Karpas-422 (cell line): ENCODE measurements at regions not wholly inside any gene's neighbourhood (a gene's known extent, or its start where the extent isn't known, plus 50 kb on each side); places are given as distances from the start of the nearest gene placed in this dataset.

ENCODE experiments used
- DNase-seq: peaks from one replicate; pipeline ENCODE4 v3.0.0-alpha.2; 2015
- H2AFZ ChIP-seq: fragments of 200-600 bp; sonication (generic); 2 replicates; pipeline ENCODE4 v1.6.1; 2014; ENCODE audit warnings: antibody characterized with exemption, low read length, mixed read lengths
- H3K27ac ChIP-seq: fragments of 200-600 bp; sonication (generic); 2 replicates; pipeline ENCODE4 v1.5.1; 2014; ENCODE audit warnings: mild to moderate bottlenecking, low read length, moderate library complexity
- H3K27me3 ChIP-seq: fragments of 200-600 bp; sonication (generic); 2 replicates; pipeline ENCODE4 v1.6.1; 2014; ENCODE audit warnings: low read length, mixed read lengths
- H3K36me3 ChIP-seq: fragments of 200-600 bp; sonication (generic); 2 replicates; pipeline ENCODE4 v1.6.1; 2014; ENCODE audit warnings: low read length, mixed read lengths; ENCODE audit not compliant: insufficient read depth
- H3K4me1 ChIP-seq: fragments of 200-600 bp; sonication (generic); 2 replicates; pipeline ENCODE4 v1.6.1; 2014; ENCODE audit warnings: mild to moderate bottlenecking, low read length, mixed read lengths
- H3K4me2 ChIP-seq: fragments of 200-600 bp; sonication (generic); 2 replicates; pipeline ENCODE4 v1.6.1; 2014; ENCODE audit warnings: low read length, low read depth, mild to moderate bottlenecking; ENCODE audit not compliant: poor library complexity, severe bottlenecking
- H3K4me3 ChIP-seq: fragments of 200-600 bp; sonication (generic); 2 replicates; pipeline ENCODE4 v1.5.1; 2014; ENCODE audit warnings: mild to moderate bottlenecking, antibody characterized with exemption, low read length, mixed read lengths
- H3K79me2 ChIP-seq: fragments of 200-600 bp; sonication (generic); 2 replicates; pipeline ENCODE4 v1.6.1; 2014; ENCODE audit warnings: mild to moderate bottlenecking, low read length, mixed read lengths
- H3K9ac ChIP-seq: fragments of 200-600 bp; sonication (generic); 2 replicates; pipeline ENCODE4 v1.6.0; 2014; ENCODE audit warnings: low read length
- H3K9me2 ChIP-seq: fragments of 200-600 bp; sonication (generic), shearing (Covaris generic); replicated peaks from 2 replicates; pipeline ENCODE4 v1.6.0; 2014; ENCODE audit warnings: mild to moderate bottlenecking, low read length, moderate library complexity; ENCODE audit not compliant: insufficient read depth
- H3K9me3 ChIP-seq: fragments of 300-700, 200-600 bp; sonication (generic); 2 replicates; pipeline ENCODE4 v1.6.1; 2014; ENCODE audit warnings: low read length, mixed read lengths
- H4K20me1 ChIP-seq: fragments of 200-600 bp; sonication (generic); 2 replicates; pipeline ENCODE4 v1.6.1; 2014; ENCODE audit warnings: mild to moderate bottlenecking, antibody characterized with exemption, low read length, low read depth; ENCODE audit not compliant: insufficient read depth

- H3K27ac ChIP-seq: no peak overlapping the region
- no peaks in the 10 kb centered on the region for H3K4me1 ChIP-seq
- no peaks in the 10 kb centered on the region for H3K27me3 ChIP-seq
- H3K36me3 ChIP-seq: no peaks in the 10 kb centered on the region
- no peaks in the 10 kb centered on the region for H3K79me2 ChIP-seq
- H3K9ac ChIP-seq: no peak overlapping the region
- peaks cover 5% of the 10 kb centered on the region; the same call in 1 of the 2 replicates for H3K9me3 ChIP-seq
- DNase-seq: no peak
- no peak overlapping the region for H3K4me2 ChIP-seq
- H3K4me3 ChIP-seq: no peak overlapping the region
- no peaks in the 10 kb centered on the region for H3K9me2 ChIP-seq
- no peaks in the 10 kb centered on the region for H4K20me1 ChIP-seq
- no peak overlapping the region for H2AFZ ChIP-seq
These were observed 1188.6 kb upstream of the TENM4 start for GRCh38 chr11:80629466-80629865.

GRCh38 chr11:80627364-80627763 lies 1186.5 kb upstream of the TENM4 start:
- H3K9ac ChIP-seq: no peak overlapping the region
- H3K27ac ChIP-seq: no peak overlapping the region
- no peaks in the 10 kb centered on the region for H3K36me3 ChIP-seq
- no peaks in the 10 kb centered on the region for H3K27me3 ChIP-seq
- no peaks in the 10 kb centered on the region for H3K4me1 ChIP-seq
- no peaks in the 10 kb centered on the region for H3K79me2 ChIP-seq
- H4K20me1 ChIP-seq: no peaks in the 10 kb centered on the region
- H2AFZ ChIP-seq: no peak overlapping the region
- no peak overlapping the region for H3K4me2 ChIP-seq
- DNase-seq: no peak
- H3K4me3 ChIP-seq: no peak overlapping the region
- H3K9me2 ChIP-seq: no peaks in the 10 kb centered on the region
- H3K9me3 ChIP-seq: peaks cover 5% of the 10 kb centered on the region; the same call in 1 of the 2 replicates

- no peaks in the 10 kb centered on the region for H3K9me2 ChIP-seq
These were observed 1185.9 kb upstream of the TENM4 start for GRCh38 chr11:80626721-80627120.

DNA sequence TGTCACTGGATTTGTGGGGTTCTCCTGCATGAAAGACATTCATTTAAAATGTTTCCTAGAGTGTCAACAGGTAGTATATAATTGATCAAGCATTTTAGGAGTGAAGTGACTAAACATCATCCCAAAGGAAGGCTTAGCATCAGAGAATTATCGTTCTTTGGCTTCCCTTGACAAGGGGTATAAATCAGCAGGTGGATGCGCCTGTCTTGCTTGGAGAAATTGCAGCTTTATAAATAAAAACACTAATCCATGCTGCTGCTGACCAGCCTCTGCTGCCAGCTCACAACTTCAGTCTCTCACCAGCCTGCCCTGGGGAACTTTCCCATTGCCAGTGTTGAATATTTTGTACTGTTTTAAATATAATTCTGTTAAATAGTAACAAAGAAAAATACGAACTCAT lies 1184.7 kb upstream of the TENM4 start:
- H3K36me3 ChIP-seq: no peaks in the 10 kb centered on the region
- H3K9ac ChIP-seq: no peak overlapping the region
- H3K27ac ChIP-seq: no peak overlapping the region
- H3K4me1 ChIP-seq: no peaks in the 10 kb centered on the region
- H3K9me2 ChIP-seq: no peaks in the 10 kb centered on the region
- no peak overlapping the region for H2AFZ ChIP-seq
- no peak overlapping the region for H3K4me2 ChIP-seq
- no peaks in the 10 kb centered on the region for H3K79me2 ChIP-seq
- H3K4me3 ChIP-seq: no peak overlapping the region
- DNase-seq: no peak
- H4K20me1 ChIP-seq: no peaks in the 10 kb centered on the region
- 0 out of 2 replicates have a peak, but pooled peaks cover 5% of the 10 kb centered on the region for H3K9me3 ChIP-seq
- no peaks in the 10 kb centered on the region for H3K27me3 ChIP-seq

More at GRCh38 chr11:80626721-80627120, 1185.9 kb upstream of the TENM4 start:
- Histone ChIP-seq H3K4me2 (no peak overlapping the region), H3K27me3 (no peaks in the 10 kb centered on the region), H3K27ac (no peak overlapping the region), H2AFZ (no peak overlapping the region), H3K4me1 (no peaks in the 10 kb centered on the region), H3K79me2 (no peaks in the 10 kb centered on the region), H3K9ac (no peak overlapping the region), H3K9me3 (0 out of 2 replicates have a peak, but pooled peaks cover 5% of the 10 kb centered on the region), H3K4me3 (no peak overlapping the region), H3K36me3 (no peaks in the 10 kb centered on the region), H4K20me1 (no peaks in the 10 kb centered on the region)
- no peak for DNase-seq

GRCh38 chr11:80621871-80622270 lies 1181.0 kb upstream of the TENM4 start:
- no peak for DNase-seq
- no peaks in the 10 kb centered on the region for H3K27me3 ChIP-seq
- no peaks in the 10 kb centered on the region for H3K36me3 ChIP-seq
- no peak overlapping the region for H3K9ac ChIP-seq
- H3K4me1 ChIP-seq: no peaks in the 10 kb centered on the region
- H4K20me1 ChIP-seq: no peaks in the 10 kb centered on the region
- H3K9me2 ChIP-seq: no peaks in the 10 kb centered on the region
- no peaks in the 10 kb centered on the region for H3K9me3 ChIP-seq
- no peaks in the 10 kb centered on the region for H3K79me2 ChIP-seq
- H3K4me2 ChIP-seq: no peak overlapping the region
- no peak overlapping the region for H3K27ac ChIP-seq
- H3K4me3 ChIP-seq: no peak overlapping the region
- H2AFZ ChIP-seq: no peak overlapping the region

- H3K36me3 ChIP-seq: no peaks in the 10 kb centered on the region
- H2AFZ ChIP-seq: no peak overlapping the region
- no peak overlapping the region for H3K4me3 ChIP-seq
- DNase-seq: no peak
- no peaks in the 10 kb centered on the region for H3K9me3 ChIP-seq
- H3K27me3 ChIP-seq: no peaks in the 10 kb centered on the region
- H4K20me1 ChIP-seq: no peaks in the 10 kb centered on the region
- no peak overlapping the region for H3K4me2 ChIP-seq
- no peaks in the 10 kb centered on the region for H3K9me2 ChIP-seq
- H3K27ac ChIP-seq: no peak overlapping the region
- H3K79me2 ChIP-seq: no peaks in the 10 kb centered on the region
- H3K4me1 ChIP-seq: no peaks in the 10 kb centered on the region
- H3K9ac ChIP-seq: no peak overlapping the region
These were observed 1180.0 kb upstream of the TENM4 start for GRCh38 chr11:80620867-80621266.

- no peak overlapping the region for H3K4me2 ChIP-seq
- no peaks in the 10 kb centered on the region for H3K79me2 ChIP-seq
- no peaks in the 10 kb centered on the region for H3K36me3 ChIP-seq
- no peak for DNase-seq
- no peaks in the 10 kb centered on the region for H3K9me2 ChIP-seq
- no peaks in the 10 kb centered on the region for H3K27me3 ChIP-seq
- H3K27ac ChIP-seq: no peak overlapping the region
- H2AFZ ChIP-seq: no peak overlapping the region
- no peaks in the 10 kb centered on the region for H3K4me1 ChIP-seq
- peaks cover 8% of the 10 kb centered on the region for H3K9me3 ChIP-seq
- H3K4me3 ChIP-seq: no peak overlapping the region
- no peaks in the 10 kb centered on the region for H4K20me1 ChIP-seq
- H3K9ac ChIP-seq: no peak overlapping the region
These were observed 1176.3 kb upstream of the TENM4 start for GRCh38 chr11:80617156-80617555.

DNA sequence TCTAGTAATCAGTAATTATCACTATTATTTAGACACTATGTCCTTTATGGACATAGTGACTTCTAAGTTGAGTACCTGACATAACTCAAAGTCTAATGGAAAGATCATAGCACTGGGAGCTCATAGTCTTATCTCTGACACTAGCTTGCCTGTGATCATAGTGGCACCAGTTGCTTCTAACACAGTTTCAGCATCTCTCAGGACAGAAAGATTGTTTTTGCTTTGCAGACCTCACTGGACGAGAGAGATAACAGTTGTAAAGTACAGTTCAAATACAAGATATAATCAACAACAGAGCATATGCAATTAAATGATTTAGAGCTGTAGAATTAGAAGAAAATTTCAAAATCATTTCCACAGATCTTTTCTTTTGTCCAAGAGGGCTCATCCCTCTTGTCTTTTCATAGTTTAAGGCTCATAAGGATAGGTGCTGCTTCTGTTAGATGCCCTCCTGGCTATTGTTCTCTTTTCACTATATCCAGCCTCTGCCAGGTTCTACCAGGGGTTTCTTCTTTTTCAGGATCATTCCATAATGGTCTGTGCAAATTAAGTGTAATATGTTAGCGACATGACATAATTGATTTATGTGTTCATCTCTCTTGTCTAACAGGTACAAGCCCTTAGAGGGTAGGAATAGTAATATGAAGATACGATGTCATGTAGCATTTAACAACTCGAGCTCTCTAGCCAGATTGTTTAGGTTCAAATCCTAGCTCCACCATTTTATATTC lies 1175.4 kb upstream of the TENM4 start:
- DNase-seq: no peak
- no peak overlapping the region for H3K4me2 ChIP-seq
- no peaks in the 10 kb centered on the region for H3K4me1 ChIP-seq
- no peak overlapping the region for H3K4me3 ChIP-seq
- no peaks in the 10 kb centered on the region for H3K36me3 ChIP-seq
- H3K27me3 ChIP-seq: no peaks in the 10 kb centered on the region
- no peaks in the 10 kb centered on the region for H4K20me1 ChIP-seq
- no peak overlapping the region for H2AFZ ChIP-seq
- no peaks in the 10 kb centered on the region for H3K9me2 ChIP-seq
- no peak overlapping the region for H3K9ac ChIP-seq
- H3K79me2 ChIP-seq: no peaks in the 10 kb centered on the region
- H3K9me3 ChIP-seq: peaks cover 8% of the 10 kb centered on the region
- H3K27ac ChIP-seq: no peak overlapping the region
